Stimulated activated CD8-positive, alpha-beta memory T cell treated with anti-CD3 and anti-CD28 coated beads, Interleukin-7, amount 100 ng/mL, for 1 hour (primary cell): ENCODE measurements at regions not wholly inside any gene's neighbourhood (a gene's known extent, or its start where the extent isn't known, plus 50 kb on each side); places are given as distances from the start of the nearest gene placed in this dataset.
"Not testable (repeated sequence)": the region's sequence is repeated elsewhere in the genome, so short reads cannot be mapped to it uniquely, and the experiment has no call there.

Source experiments
- DNase-seq, 2 donors: peaks; one replicate each; pipeline ENCODE4 v3.0.0-alpha.2; 2020; ENCODE audit warnings: low read depth in 2 of 2

- DNase-seq: no peak
Observed at GRCh38 chr1:235059221-235059620, 69.4 kb downstream of the TOMM20 start.

- DNase-seq: no peak
Observed at GRCh38 chr1:235058695-235059094, 69.9 kb downstream of the TOMM20 start.

GRCh38 chr1:235057385-235058306 is 71.0 kb downstream of the TOMM20 start:
- no peak for DNase-seq

- DNase-seq: no peak
Observed at GRCh38 chr1:235056937-235057336, 71.7 kb downstream of the TOMM20 start.

GRCh38 chr1:235054936-235055335 is 73.7 kb downstream of the TOMM20 start:
- no peak for DNase-seq

GRCh38 chr1:235054466-235054865 is 74.2 kb downstream of the TOMM20 start:
- no peak for DNase-seq

- no peak for DNase-seq
Observed at GRCh38 chr1:235052067-235053008, 76.3 kb downstream of the TOMM20 start.

GRCh38 chr1:235051521-235051920 is 77.1 kb downstream of the TOMM20 start:
- DNase-seq: no peak

- no peak for DNase-seq
Observed at GRCh38 chr1:235050911-235051360, 77.7 kb downstream of the TOMM20 start.

- not testable (repeated sequence) for DNase-seq
Observed at GRCh38 chr1:235049716-235050378, 78.8 kb downstream of the TOMM20 start.

GRCh38 chr1:235049217-235049616 is 79.4 kb downstream of the TOMM20 start:
- DNase-seq: no peak

GRCh38 chr1:235047331-235047871 is 81.2 kb downstream of the TOMM20 start:
- DNase-seq: no peak

- DNase-seq: no peak
Observed at GRCh38 chr1:235045921-235046601, 82.6 kb downstream of the TOMM20 start.

GRCh38 chr1:235045034-235045690 is 83.5 kb downstream of the TOMM20 start:
- DNase-seq: no peak

GRCh38 chr1:235043234-235043633 is 85.4 kb downstream of the TOMM20 start:
- DNase-seq: no peak

GRCh38 chr1:235038701-235039100 is 89.9 kb downstream of the TOMM20 start:
- DNase-seq: no peak

- no peak for DNase-seq
Observed at GRCh38 chr1:235035928-235036327, 92.7 kb downstream of the TOMM20 start.

- DNase-seq: no peak
Observed at GRCh38 chr1:235030919-235031596, 97.6 kb downstream of the TOMM20 start.

- DNase-seq: no peak
Observed at GRCh38 chr1:235027862-235028250, 100.8 kb downstream of the TOMM20 start.
